DMS 273 treated with DMSO at 0.1 percent for 48 hours (cell line): ENCODE measurements at regions not wholly inside any gene's neighbourhood (a gene's known extent, or its start where the extent isn't known, plus 50 kb on each side); places are given as distances from the start of the nearest gene placed in this dataset.
A peak's percentile ranks its signal among the peaks of the same experiment; 100 is the strongest.
"Not testable (repeated sequence)": the region's sequence is repeated elsewhere in the genome, so short reads cannot be mapped to it uniquely, and the experiment has no call there.

Experiments used
- DNase-seq: peaks from one replicate; lab custom pipeline; 2025; lab: John Stamatoyannopoulos, UW

GRCh38 chr1:215287362-215287761 is 204.8 kb downstream of the KCNK2 start:
- peak; percentile 81 for DNase-seq

- no peak for DNase-seq
Measured at GRCh38 chr1:215290018-215290417, 207.5 kb downstream of the KCNK2 start.

- no peak for DNase-seq
Measured at GRCh38 chr1:215292932-215293331, 210.4 kb downstream of the KCNK2 start.

- DNase-seq = no peak
Measured at GRCh38 chr1:215306426-215306825, 223.9 kb downstream of the KCNK2 start.

GRCh38 chr1:215321802-215322201 is 239.3 kb downstream of the KCNK2 start:
- DNase-seq = no peak

GRCh38 chr1:215323992-215324391 is 241.5 kb downstream of the KCNK2 start:
- DNase-seq = not testable (repeated sequence)

GRCh38 chr1:215330426-215330825 is 236.7 kb upstream of the KCTD3 start:
- DNase-seq = no peak

GRCh38 chr1:215344539-215344938 is 222.6 kb upstream of the KCTD3 start:
- no peak for DNase-seq

GRCh38 chr1:215345208-215345607 is 221.9 kb upstream of the KCTD3 start:
- DNase-seq = no peak

GRCh38 chr1:215345766-215346165 is 221.3 kb upstream of the KCTD3 start:
- DNase-seq = no peak

GRCh38 chr1:215357901-215358300 is 209.2 kb upstream of the KCTD3 start:
- DNase-seq = no peak

GRCh38 chr1:215358356-215358755 is 208.7 kb upstream of the KCTD3 start:
- no peak for DNase-seq

- no peak for DNase-seq
Measured at GRCh38 chr1:215360031-215360430, 207.1 kb upstream of the KCTD3 start.

- no peak for DNase-seq
Measured at GRCh38 chr1:215360758-215361157, 206.3 kb upstream of the KCTD3 start.

GRCh38 chr1:215375381-215375780 is 191.7 kb upstream of the KCTD3 start:
- DNase-seq = no peak

- no peak for DNase-seq
Measured at GRCh38 chr1:215376544-215377264, 190.4 kb upstream of the KCTD3 start.

- DNase-seq = no peak
Measured at GRCh38 chr1:215377746-215378145, 189.4 kb upstream of the KCTD3 start.

GRCh38 chr1:215380566-215380965 is 186.5 kb upstream of the KCTD3 start:
- DNase-seq = no peak

- DNase-seq = no peak
Measured at GRCh38 chr1:215393476-215393875, 173.6 kb upstream of the KCTD3 start.

- no peak for DNase-seq
Measured at GRCh38 chr1:215394084-215394991, 172.8 kb upstream of the KCTD3 start.

GRCh38 chr1:215397106-215397505 is 170.0 kb upstream of the KCTD3 start:
- DNase-seq = no peak

- no peak for DNase-seq
Measured at GRCh38 chr1:215397843-215398242, 169.3 kb upstream of the KCTD3 start.

- no peak for DNase-seq
Measured at GRCh38 chr1:215399787-215400186, 167.3 kb upstream of the KCTD3 start.
